ENCODE measurements at regions not wholly inside any gene's neighbourhood (a gene's known extent, or its start where the extent isn't known, plus 50 kb on each side); places are given as distances from the start of the nearest gene placed in this dataset.

DNA sequence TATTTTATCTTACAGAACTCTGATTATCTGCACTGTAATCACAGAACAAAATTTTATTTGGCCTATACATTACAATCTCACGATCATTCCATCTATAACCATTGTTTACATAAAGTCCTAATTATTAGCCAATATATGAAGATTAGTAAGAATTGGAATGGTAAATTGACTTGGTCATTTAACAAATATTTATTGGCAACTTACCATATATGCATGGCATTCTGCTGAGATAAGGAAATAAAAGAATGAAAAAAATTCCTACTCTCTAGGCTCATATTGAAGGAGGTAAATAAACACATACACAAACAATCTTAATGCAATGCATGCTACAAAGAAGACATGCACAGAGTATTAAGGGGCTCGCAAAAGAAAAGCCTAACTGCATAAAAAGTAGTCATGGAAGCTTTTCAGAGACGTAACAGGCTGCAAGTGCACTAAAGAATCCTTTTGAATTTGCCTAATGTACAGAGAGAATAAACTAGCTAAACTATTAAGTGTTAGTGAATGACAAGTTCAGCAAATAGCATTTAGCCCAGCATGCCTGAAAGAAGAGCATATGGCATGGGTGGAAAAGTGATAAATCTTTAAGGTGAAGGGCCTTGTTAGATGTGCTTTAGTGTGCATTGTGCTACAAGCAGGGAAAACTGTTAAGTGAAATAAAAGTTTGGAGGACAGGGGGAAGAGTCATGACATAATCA is 1131.1 kb downstream of the PCDH9 start:
- no peaks in the 10 kb centered on the region for H3K4me1 Mint-ChIP-seq
- H3K4me3 Mint-ChIP-seq: no peak overlapping the region
- peaks cover 12% of the 10 kb centered on the region for H3K9me3 Mint-ChIP-seq
- ATAC-seq: no peak
- no peak overlapping the region for H3K27ac Mint-ChIP-seq
- H3K36me3 Mint-ChIP-seq: peaks cover 5% of the 10 kb centered on the region
- ChIA-PET POLR2A (interaction anchor here (0.7 kb wide), 1 partner anchor 722 kb away, joined by 3 read pairs; no protein-coding TSS in a partner anchor), CTCF (no interaction called here)
- no peaks in the 10 kb centered on the region for H3K27me3 Mint-ChIP-seq (ENCODE audit: low read depth)
- TF ChIP-seq NR2C2 (CRISPR knock-in tag; IDR thresholded peaks at IDR 0.05) (no peak), ZNF317 (CRISPR knock-in tag; IDR thresholded peaks at IDR 0.05; ENCODE audit: borderline replicate concordance, low read depth) (no peak), STAT6 (CRISPR knock-in tag; conservative IDR thresholded peaks at IDR 0.05; ENCODE audit: low read depth) (no peak), E2F1 (CRISPR knock-in tag; IDR thresholded peaks at IDR 0.05) (no peak), RELA (CRISPR knock-in tag; IDR thresholded peaks at IDR 0.05; ENCODE audit: borderline replicate concordance) (no peak), JUN (CRISPR knock-in tag; IDR thresholded peaks at IDR 0.05) (no peak), SMAD3 (CRISPR knock-in tag; IDR thresholded peaks at IDR 0.05; ENCODE audit: borderline replicate concordance) (no peak), ZNF416 (CRISPR knock-in tag; IDR thresholded peaks at IDR 0.05) (no peak), SMAD4 (CRISPR knock-in tag; IDR thresholded peaks at IDR 0.05) (no peak), MYBL2 (CRISPR knock-in tag; IDR thresholded peaks at IDR 0.05) (no peak), ZNF423 (CRISPR knock-in tag; IDR thresholded peaks at IDR 0.05) (no peak), HMGA2 (CRISPR knock-in tag; IDR thresholded peaks at IDR 0.05) (no peak), RORB (CRISPR knock-in tag; IDR thresholded peaks at IDR 0.05) (no peak), PREB (CRISPR knock-in tag; IDR thresholded peaks at IDR 0.05; ENCODE audit: borderline replicate concordance) (no peak)
- TF ChIP-seq, protein P1, sequence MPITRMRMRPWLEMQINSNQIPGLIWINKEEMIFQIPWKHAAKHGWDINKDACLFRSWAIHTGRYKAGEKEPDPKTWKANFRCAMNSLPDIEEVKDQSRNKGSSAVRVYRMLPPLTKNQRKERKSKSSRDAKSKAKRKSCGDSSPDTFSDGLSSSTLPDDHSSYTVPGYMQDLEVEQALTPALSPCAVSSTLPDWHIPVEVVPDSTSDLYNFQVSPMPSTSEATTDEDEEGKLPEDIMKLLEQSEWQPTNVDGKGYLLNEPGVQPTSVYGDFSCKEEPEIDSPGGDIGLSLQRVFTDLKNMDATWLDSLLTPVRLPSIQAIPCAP (CRISPR knock-in tag; IDR thresholded peaks at IDR 0.05): no peak
- TF ChIP-seq, protein P2, sequence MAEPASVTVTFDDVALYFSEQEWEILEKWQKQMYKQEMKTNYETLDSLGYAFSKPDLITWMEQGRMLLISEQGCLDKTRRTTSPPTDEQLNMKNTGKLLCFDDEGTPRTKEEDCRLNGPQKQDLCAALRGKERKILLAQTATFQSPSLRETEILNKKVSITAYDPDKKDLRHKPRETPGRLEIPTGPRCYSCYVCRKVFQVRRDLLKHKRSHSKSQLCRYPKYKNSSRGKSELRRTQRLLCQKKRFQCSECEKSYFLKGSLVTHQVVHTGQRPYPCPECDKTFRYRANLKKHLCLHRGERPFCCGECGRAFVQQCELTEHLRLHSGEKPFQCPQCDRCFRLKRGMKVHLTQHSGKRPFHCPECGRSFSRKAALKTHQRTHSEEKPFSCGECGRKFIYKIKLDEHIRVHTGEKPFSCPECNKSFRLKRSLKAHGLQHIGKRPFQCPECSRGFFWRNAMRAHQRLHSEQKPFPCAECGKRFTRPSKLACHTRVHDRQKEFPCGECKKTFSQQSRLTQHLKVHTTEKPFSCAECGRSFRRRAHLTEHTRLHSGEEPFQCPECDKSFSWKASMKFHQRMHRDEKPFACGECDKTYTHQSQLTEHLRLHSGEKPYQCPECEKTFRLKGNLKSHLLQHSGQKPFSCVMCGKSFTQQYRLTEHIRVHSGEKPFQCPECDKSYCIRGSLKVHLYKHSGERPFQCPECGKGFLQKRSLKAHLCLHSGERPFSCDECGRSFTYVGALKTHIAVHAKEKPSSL (CRISPR knock-in tag; conservative IDR thresholded peaks at IDR 0.05): no peak
- TF ChIP-seq, protein P3, sequence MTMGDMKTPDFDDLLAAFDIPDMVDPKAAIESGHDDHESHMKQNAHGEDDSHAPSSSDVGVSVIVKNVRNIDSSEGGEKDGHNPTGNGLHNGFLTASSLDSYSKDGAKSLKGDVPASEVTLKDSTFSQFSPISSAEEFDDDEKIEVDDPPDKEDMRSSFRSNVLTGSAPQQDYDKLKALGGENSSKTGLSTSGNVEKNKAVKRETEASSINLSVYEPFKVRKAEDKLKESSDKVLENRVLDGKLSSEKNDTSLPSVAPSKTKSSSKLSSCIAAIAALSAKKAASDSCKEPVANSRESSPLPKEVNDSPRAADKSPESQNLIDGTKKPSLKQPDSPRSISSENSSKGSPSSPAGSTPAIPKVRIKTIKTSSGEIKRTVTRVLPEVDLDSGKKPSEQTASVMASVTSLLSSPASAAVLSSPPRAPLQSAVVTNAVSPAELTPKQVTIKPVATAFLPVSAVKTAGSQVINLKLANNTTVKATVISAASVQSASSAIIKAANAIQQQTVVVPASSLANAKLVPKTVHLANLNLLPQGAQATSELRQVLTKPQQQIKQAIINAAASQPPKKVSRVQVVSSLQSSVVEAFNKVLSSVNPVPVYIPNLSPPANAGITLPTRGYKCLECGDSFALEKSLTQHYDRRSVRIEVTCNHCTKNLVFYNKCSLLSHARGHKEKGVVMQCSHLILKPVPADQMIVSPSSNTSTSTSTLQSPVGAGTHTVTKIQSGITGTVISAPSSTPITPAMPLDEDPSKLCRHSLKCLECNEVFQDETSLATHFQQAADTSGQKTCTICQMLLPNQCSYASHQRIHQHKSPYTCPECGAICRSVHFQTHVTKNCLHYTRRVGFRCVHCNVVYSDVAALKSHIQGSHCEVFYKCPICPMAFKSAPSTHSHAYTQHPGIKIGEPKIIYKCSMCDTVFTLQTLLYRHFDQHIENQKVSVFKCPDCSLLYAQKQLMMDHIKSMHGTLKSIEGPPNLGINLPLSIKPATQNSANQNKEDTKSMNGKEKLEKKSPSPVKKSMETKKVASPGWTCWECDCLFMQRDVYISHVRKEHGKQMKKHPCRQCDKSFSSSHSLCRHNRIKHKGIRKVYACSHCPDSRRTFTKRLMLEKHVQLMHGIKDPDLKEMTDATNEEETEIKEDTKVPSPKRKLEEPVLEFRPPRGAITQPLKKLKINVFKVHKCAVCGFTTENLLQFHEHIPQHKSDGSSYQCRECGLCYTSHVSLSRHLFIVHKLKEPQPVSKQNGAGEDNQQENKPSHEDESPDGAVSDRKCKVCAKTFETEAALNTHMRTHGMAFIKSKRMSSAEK (CRISPR knock-in tag; IDR thresholded peaks at IDR 0.05; ENCODE audit: borderline replicate concordance): no peak
- DNase-seq (ENCODE audit: low spot score): no peak
